ENCODE measurements at regions not wholly inside any gene's neighbourhood (a gene's known extent, or its start where the extent isn't known, plus 50 kb on each side); places are given as distances from the start of the nearest gene placed in this dataset.

- no peak for TF ChIP-seq POLR2AphosphoS5 (IDR thresholded peaks at IDR 0.05)
- no peak for TF ChIP-seq CTCF (IDR thresholded peaks at IDR 0.05)
- TF ChIP-seq EP300 (IDR thresholded peaks at IDR 0.05), result no peak
- TF ChIP-seq POLR2A (IDR thresholded peaks at IDR 0.05; ENCODE audit: low read depth), result no peak
Observed at GRCh38 chr14:59130462-59130861, 58.0 kb upstream of the DAAM1 start.
